Body of pancreas (tissue), 4 donors: ENCODE measurements at regions not wholly inside any gene's neighbourhood (a gene's known extent, or its start where the extent isn't known, plus 50 kb on each side); places are given as distances from the start of the nearest gene placed in this dataset.

Source experiments
- ATAC-seq: fragments of 150-250 bp; one replicate; pipeline ENCODE4 v1.9.1; 2016
- DNase-seq, 4 donors: peaks; one replicate each; pipeline ENCODE4 v3.0.0-alpha.2; 2019
- H3K27ac ChIP-seq, 4 donors: fragments of 200-600 bp; sonication (generic); 1 replicate in 3 of 4; 2 replicates in 1 of 4; pipeline versions ENCODE4 v1.5.1 to v1.6.1; 2016 to 2019; ENCODE audit warnings: mild to moderate bottlenecking in 1 of 4, mixed read lengths in 1 of 4, moderate library complexity in 1 of 4
- H3K27me3 ChIP-seq, 2 donors: fragments of 200-600 bp; sonication (generic); one replicate each; pipeline ENCODE4 v1.6.0; 2016; ENCODE audit warnings: mild to moderate bottlenecking in 1 of 2
- H3K36me3 ChIP-seq, 2 donors: fragments of 200-600 bp; sonication (generic); replicated peaks in 1 of 2; 2 replicates each; pipeline ENCODE4 v1.5.1; 2016; ENCODE audit warnings: low read depth in 2 of 2; ENCODE audit not compliant: insufficient read depth in 1 of 2
- H3K4me1 ChIP-seq: fragments of 200-600 bp; sonication (generic); one replicate; pipeline ENCODE4 v1.6.0; 2016
- H3K4me3 ChIP-seq, 2 donors: fragments of 200-600 bp; sonication (generic); 1 replicate in 1 of 2; 2 replicates in 1 of 2; pipeline ENCODE4 v1.5.1; 2016 to 2019
- H3K9me3 ChIP-seq, 3 donors: fragments of 200-600 bp; sonication (generic); 1 replicate in 2 of 3; 2 replicates in 1 of 3; pipeline ENCODE4 v1.5.1; 2016
- CTCF ChIP-seq, 7 experiments: fragments of 450-650 bp in 4 of 7; fragments of 200-600 bp in 3 of 7; sonication (generic) in 3 of 7; IDR thresholded peaks; one replicate each; pipeline ENCODE4 v1.5.1; 2016 to 2019; ENCODE audit warnings: antibody characterized with exemption in 7 of 7
- POLR2A ChIP-seq, 3 donors: fragments of 450-650 bp; IDR thresholded peaks; one replicate each; pipeline ENCODE4 v1.6.1; 2016; ENCODE audit warnings: antibody characterized with exemption in 3 of 3, mild to moderate bottlenecking in 2 of 3
- WGBS, 2 donors: methylation state at CpG; one replicate each; pipeline ENCODE4 v1.1.5; 2017; 5-methylcytosine and 5-hydroxymethylcytosine counted together
- intact Hi-C: fragments of 100-400 bp; cut with DNase I; formaldehyde crosslinking; loops from one replicate; pipeline ENCODE4 v1.15.1; 2023

GRCh38 chr17:13088666-13089065 lies 70.8 kb upstream of the ELAC2 start:
- no peaks in the 10 kb centered on the region for H3K4me1 ChIP-seq
- intact Hi-C loops = no loop called here
- DNase-seq (no peak), ATAC-seq (no peak)
- TF ChIP-seq POLR2A (IDR thresholded peaks at IDR 0.05) (no peak), CTCF (IDR thresholded peaks at IDR 0.05) (no peak)
- H3K36me3 ChIP-seq = no peaks in the 10 kb centered on the region
- H3K4me3 ChIP-seq = no peak overlapping the region
- no peaks in the 10 kb centered on the region for H3K27me3 ChIP-seq
- H3K27ac ChIP-seq = no peak overlapping the region
- 81 to 84% methylated on average over 5 of the region's 5 CpGs for WGBS, 2 donors
- no peaks in the 10 kb centered on the region for H3K9me3 ChIP-seq

GRCh38 chr17:13087802-13088201 lies 70.0 kb upstream of the ELAC2 start:
- intact Hi-C loops = no loop called here
- DNase-seq (peak in 1 of 4 donors; percentile 24), ATAC-seq (peak; percentile 47)
- Histone ChIP-seq H3K4me1 (no peaks in the 10 kb centered on the region), H3K4me3 (no peak overlapping the region), H3K9me3 (no peaks in the 10 kb centered on the region), H3K27me3 (no peaks in the 10 kb centered on the region), H3K27ac (no peak overlapping the region), H3K36me3 (no peaks in the 10 kb centered on the region)
- no peak for TF ChIP-seq POLR2A (IDR thresholded peaks at IDR 0.05)
- no peak for TF ChIP-seq CTCF (IDR thresholded peaks at IDR 0.05)
- WGBS, 2 donors = 42 to 51% methylated on average over 3 of the region's 3 CpGs

- H3K4me1 ChIP-seq = no peaks in the 10 kb centered on the region
- no peak for TF ChIP-seq POLR2A (IDR thresholded peaks at IDR 0.05)
- no peak for TF ChIP-seq CTCF (IDR thresholded peaks at IDR 0.05)
- H3K4me3 ChIP-seq = no peak overlapping the region
- no peak for ATAC-seq
- no peaks in the 10 kb centered on the region for H3K9me3 ChIP-seq
- H3K27ac ChIP-seq = no peak overlapping the region
- intact Hi-C loops = no loop called here
- no peaks in the 10 kb centered on the region for H3K27me3 ChIP-seq
- no peaks in the 10 kb centered on the region for H3K36me3 ChIP-seq
- WGBS, 2 donors = 60 to 62% methylated on average over 10 to 11 of the region's 11 CpGs
- DNase-seq = no peak
Measured at GRCh38 chr17:13086142-13086769, 68.4 kb upstream of the ELAC2 start.

- no peaks in the 10 kb centered on the region for H3K9me3 ChIP-seq
- intact Hi-C loops = no loop called here
- TF ChIP-seq POLR2A (IDR thresholded peaks at IDR 0.05) (no peak), CTCF (IDR thresholded peaks at IDR 0.05) (no peak)
- ATAC-seq = no peak
- no peak overlapping the region for H3K27ac ChIP-seq
- no peaks in the 10 kb centered on the region for H3K36me3 ChIP-seq
- no peak for DNase-seq
- H3K4me3 ChIP-seq = no peak overlapping the region
- no peaks in the 10 kb centered on the region for H3K27me3 ChIP-seq
- 41 to 73% methylated on average over 2 of the region's 2 CpGs for WGBS, 2 donors
- H3K4me1 ChIP-seq = no peaks in the 10 kb centered on the region
Measured at GRCh38 chr17:13085578-13085977, 67.8 kb upstream of the ELAC2 start.

GRCh38 chr17:13084420-13084819 lies 66.6 kb upstream of the ELAC2 start:
- Histone ChIP-seq H3K27me3 (no peaks in the 10 kb centered on the region), H3K27ac (no peak overlapping the region), H3K9me3 (no peaks in the 10 kb centered on the region), H3K36me3 (no peaks in the 10 kb centered on the region), H3K4me3 (no peak overlapping the region), H3K4me1 (peaks cover 2% of the 10 kb centered on the region)
- intact Hi-C loops = no loop called here
- no peak for ATAC-seq
- TF ChIP-seq POLR2A (IDR thresholded peaks at IDR 0.05) = no peak
- TF ChIP-seq CTCF (IDR thresholded peaks at IDR 0.05) = no peak
- 49 to 56% methylated on average over 3 of the region's 3 CpGs for WGBS, 2 donors
- no peak for DNase-seq
